ENCODE measurements at regions not wholly inside any gene's neighbourhood (a gene's known extent, or its start where the extent isn't known, plus 50 kb on each side); places are given as distances from the start of the nearest gene placed in this dataset.

GRCh38 chr12:3929875-3930615 lies 56.8 kb upstream of the PARP11 start (continued):
- TF ChIP-seq HES2 (IDR thresholded peaks at IDR 0.05) (no peak), CHD4 (IDR thresholded peaks at IDR 0.05; ENCODE audit: borderline replicate concordance) (no peak), EP300 (IDR thresholded peaks at IDR 0.05) (no peak), FOSB (CRISPR knock-in tag; IDR thresholded peaks at IDR 0.05) (no peak), CTCF (IDR thresholded peaks at IDR 0.05) (no peak), ESRRA (IDR thresholded peaks at IDR 0.05; ENCODE audit: borderline replicate concordance, low read length) (no peak), NFE2L2 (conservative IDR thresholded peaks at IDR 0.05; ENCODE audit: low read length) (no peak), PBX3 (IDR thresholded peaks at IDR 0.05) (no peak), FOSL2 (IDR thresholded peaks at IDR 0.05) (no peak), FOSL2 (CRISPR knock-in tag; IDR thresholded peaks at IDR 0.05) (no peak), FOXS1 (CRISPR knock-in tag; IDR thresholded peaks at IDR 0.05) (no peak), KDM1A (IDR thresholded peaks at IDR 0.05; ENCODE audit: low read depth) (no peak)

GRCh38 chr12:3928538-3929184 lies 55.5 kb upstream of the PARP11 start:
- FAIRE-seq (no peak), DNase-seq (ENCODE audit: low read depth in 1 of 2, low spot score in 1 of 2) (no peak), ATAC-seq (no peak)
- WGBS (ENCODE audit: missing lambda C conversion rate), result 25% methylated on average over 6 of the region's 6 CpGs
- Histone ChIP-seq H3K27ac (no peak overlapping the region), H3K9me3 (no peaks in the 10 kb centered on the region), H3K4me2 (no peak overlapping the region), H3K4me1 (no peaks in the 10 kb centered on the region), H3K4me3 (no peak overlapping the region)
- CTCF ChIA-PET, result no interaction called here
- POLR2A ChIA-PET, result no interaction called here
- TF ChIP-seq USF2 (IDR thresholded peaks at IDR 0.05), result no peak

- DNase-seq (ENCODE audit: low read depth in 1 of 2, low spot score in 1 of 2) (no peak), ATAC-seq (no peak), FAIRE-seq (no peak)
- Histone ChIP-seq H3K27ac (no peak overlapping the region), H3K4me2 (no peak overlapping the region), H3K4me1 (no peaks in the 10 kb centered on the region), H3K9me3 (no peaks in the 10 kb centered on the region), H3K4me3 (no peak overlapping the region)
- ChIA-PET CTCF (no interaction called here), POLR2A (no interaction called here)
- TF ChIP-seq RFX5 (IDR thresholded peaks at IDR 0.05) (no peak), POLR2AphosphoS2 (conservative IDR thresholded peaks at IDR 0.05; ENCODE audit: low read length) (no peak), PHF8 (IDR thresholded peaks at IDR 0.05; ENCODE audit: borderline replicate concordance, low read depth) (no peak), EHF (CRISPR knock-in tag; IDR thresholded peaks at IDR 0.05) (no peak), CHD2 (IDR thresholded peaks at IDR 0.05; ENCODE audit: low read length, partially characterized antibody) (no peak), ZC3H11A (IDR thresholded peaks at IDR 0.05) (no peak), JUN (IDR thresholded peaks at IDR 0.05) (no peak), MYC (IDR thresholded peaks at IDR 0.05; ENCODE audit: borderline replicate concordance, low read length) (no peak), CBX2 (IDR thresholded peaks at IDR 0.05; ENCODE audit: borderline replicate concordance, low read depth) (no peak), FOSL2 (IDR thresholded peaks at IDR 0.05) (no peak), FOSL2 (CRISPR knock-in tag; IDR thresholded peaks at IDR 0.05) (no peak), HOXB5 (CRISPR knock-in tag; IDR thresholded peaks at IDR 0.05) (no peak), FOXS1 (CRISPR knock-in tag; IDR thresholded peaks at IDR 0.05) (no peak), POLR2A (IDR thresholded peaks at IDR 0.05; ENCODE audit: low read length) (no peak), NPAS2 (CRISPR knock-in tag; IDR thresholded peaks at IDR 0.05; ENCODE audit: borderline replicate concordance) (no peak)
- 22% methylated on average over 3 of the region's 3 CpGs for WGBS (ENCODE audit: missing lambda C conversion rate)
Measured at GRCh38 chr12:3925621-3926020, 52.4 kb upstream of the PARP11 start.
